Ishikawa (cell line): ENCODE measurements at regions not wholly inside any gene's neighbourhood (a gene's known extent, or its start where the extent isn't known, plus 50 kb on each side); places are given as distances from the start of the nearest gene placed in this dataset.

ENCODE experiments used
- FOXM1 ChIP-seq: IDR thresholded peaks from 2 replicates; pipeline ENCODE4 v1.6.1; 2012; ENCODE audit warnings: low read depth, borderline replicate concordance
- YY1 ChIP-seq: IDR thresholded peaks from 2 replicates; pipeline ENCODE4 v1.6.1; 2012; ENCODE audit warnings: low read depth

DNA sequence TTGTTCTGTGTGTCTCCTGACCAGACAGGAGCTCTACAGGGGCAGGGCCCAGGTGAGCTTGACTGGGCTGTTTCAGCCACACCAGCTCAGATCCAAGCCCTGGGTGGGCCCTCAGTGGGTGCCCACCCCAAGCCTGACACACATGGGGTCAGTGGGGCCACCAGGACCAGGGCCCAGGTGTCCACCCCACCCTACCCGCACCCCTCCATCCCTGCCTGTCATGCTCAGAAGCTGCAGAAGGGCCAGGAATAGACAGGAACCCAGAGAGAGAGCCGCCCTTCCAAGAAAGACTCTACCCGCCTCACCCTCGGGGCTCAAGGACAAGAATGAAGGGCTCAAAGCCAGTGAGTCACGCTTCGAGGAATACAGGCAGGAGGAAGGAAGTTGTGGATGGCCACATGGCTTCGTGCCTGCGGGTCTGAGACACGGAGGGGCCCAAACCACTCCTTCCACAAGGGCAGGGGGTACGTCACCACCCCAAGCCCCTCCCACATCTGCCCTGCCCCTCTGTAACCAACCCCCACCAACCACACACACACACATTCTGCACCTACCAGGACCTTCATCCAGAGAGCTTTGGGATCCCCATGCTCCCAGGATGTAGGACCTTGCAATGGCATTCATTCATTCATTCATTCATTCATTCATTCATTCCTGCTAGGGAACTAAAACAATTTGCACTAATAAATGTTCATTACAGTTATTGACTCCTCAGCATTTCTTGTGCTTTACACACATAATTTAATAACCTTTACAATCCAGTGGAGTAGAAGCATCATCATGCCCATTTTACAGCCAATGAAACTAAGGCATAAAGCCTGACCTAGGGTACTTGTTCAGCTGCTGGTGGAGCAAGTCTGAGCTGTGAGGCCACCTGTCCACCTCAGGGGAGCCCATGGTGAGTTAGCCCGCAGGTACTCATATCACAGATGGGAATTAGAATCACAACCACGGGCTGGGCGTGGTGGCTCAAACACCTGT is 55.9 kb upstream of the STXBP1 start:
- no peak; the same call in 1 of the 2 replicates for TF ChIP-seq YY1
- no peak for TF ChIP-seq FOXM1
